IMR-90 (cell line): ENCODE measurements at regions not wholly inside any gene's neighbourhood (a gene's known extent, or its start where the extent isn't known, plus 50 kb on each side); places are given as distances from the start of the nearest gene placed in this dataset.

ENCODE experiments used
- ATAC-seq: fragments of 200-7000 bp; cut with Tn5 transposase; 2 replicates; pipeline ENCODE4 v1.9.1; 2020; ENCODE audit warnings: low read depth, mild to moderate bottlenecking, moderate library complexity
- BruUV-seq: library from RNA; stranded (reverse); fragments of 400-500 nt; replicated peaks from 2 replicates; lab custom pipeline; 2021; lab: Mats Ljungman, UMichigan
- CTCF ChIA-PET: fragments of 300-600 bp; formaldehyde crosslinking; extraction: SDS; loops from one replicate; lab custom pipeline; 2021; ENCODE audit warnings: antibody characterized with exemption; lab: Yijun Ruan, JAX
- POLR2A ChIA-PET: fragments of 300-600 bp; sonication (Branson Sonifier 250); formaldehyde crosslinking; loops from one replicate; lab custom pipeline; 2022; ENCODE audit warnings: antibody characterized with exemption; ENCODE audit not compliant: unreplicated experiment; lab: Charles Lee
- DNase-seq: peaks from one replicate; pipeline ENCODE4 v3.0.0; 2013
- H2AFZ ChIP-seq: replicated peaks from 2 replicates; pipeline ENCODE3; 2013; ENCODE audit warnings: low read length, mild to moderate bottlenecking; ENCODE audit not compliant: poor library complexity
- H2AK5ac ChIP-seq: 2 replicates; pipeline ENCODE4 v1.6.1; 2013; ENCODE audit warnings: low read depth, low read length, inconsistent platforms
- H2AK9ac ChIP-seq: replicated peaks from 2 replicates; pipeline ENCODE3; 2013; ENCODE audit warnings: mild to moderate bottlenecking, low read depth, low read length, moderate library complexity; ENCODE audit not compliant: poor library complexity
- H2BK120ac ChIP-seq: 2 replicates; pipeline ENCODE4 v1.6.1; 2013; ENCODE audit warnings: low read depth, low read length, inconsistent platforms
- H2BK15ac ChIP-seq: 3 replicates; pipeline ENCODE4 v1.6.1; 2013; ENCODE audit warnings: low read depth, low read length, inconsistent platforms
- H2BK20ac ChIP-seq: 2 replicates; pipeline ENCODE4 v1.6.1; 2013; ENCODE audit warnings: low read depth, mild to moderate bottlenecking, inconsistent platforms, low read length, moderate library complexity
- H2BK5ac ChIP-seq: 2 replicates; pipeline ENCODE4 v1.6.1; 2013; ENCODE audit warnings: mild to moderate bottlenecking, low read depth, low read length, inconsistent platforms; ENCODE audit not compliant: poor library complexity, severe bottlenecking
- H3K14ac ChIP-seq: replicated peaks from 2 replicates; pipeline ENCODE4 v1.6.1; 2013; ENCODE audit warnings: low read depth, low read length, inconsistent platforms
- H3K18ac ChIP-seq: 2 replicates; pipeline ENCODE4 v1.6.1; 2013; ENCODE audit warnings: low read depth, low read length, control low read depth
- H3K23ac ChIP-seq: 2 replicates; pipeline ENCODE4 v1.6.1; 2013; ENCODE audit warnings: low read depth, low read length, inconsistent platforms
- H3K27ac ChIP-seq: 2 replicates; pipeline ENCODE4 v1.5.1; 2013; ENCODE audit warnings: mild to moderate bottlenecking, control low read depth, low read length; ENCODE audit not compliant: insufficient read depth
- H3K27me3 ChIP-seq: 2 replicates; pipeline ENCODE4 v1.6.1; 2013; ENCODE audit warnings: low read length; ENCODE audit not compliant: control insufficient read depth, insufficient read depth
- H3K36me3 ChIP-seq: 2 replicates; pipeline ENCODE4 v1.6.1; 2013; ENCODE audit warnings: low read length, mixed read lengths; ENCODE audit not compliant: control insufficient read depth, insufficient read depth
- H3K4ac ChIP-seq: 2 replicates; pipeline ENCODE4 v1.6.1; 2013; ENCODE audit warnings: low read depth, low read length, inconsistent platforms
- H3K4me1 ChIP-seq: 2 replicates; pipeline ENCODE4 v1.6.1; 2013; ENCODE audit warnings: low read length, mixed read lengths; ENCODE audit not compliant: control insufficient read depth, insufficient read depth
- H3K4me2 ChIP-seq: 2 replicates; pipeline ENCODE4 v1.6.1; 2013; ENCODE audit warnings: low read depth, mild to moderate bottlenecking, control low read depth, low read length, moderate library complexity
- H3K4me3 ChIP-seq: 2 replicates; pipeline ENCODE4 v1.5.1; 2013; ENCODE audit warnings: low read depth, mild to moderate bottlenecking, control low read depth, low read length, moderate library complexity; ENCODE audit not compliant: insufficient read depth
- H3K56ac ChIP-seq: 2 replicates; pipeline ENCODE4 v1.6.1; 2013; ENCODE audit warnings: low read length, inconsistent platforms; ENCODE audit not compliant: insufficient read depth; ENCODE audit errors: extremely low read depth
- H3K79me1 ChIP-seq, 2 experiments: 2 replicates each; pipeline ENCODE4 v1.6.1; 2013; ENCODE audit warnings: low read length in 2 of 2, inconsistent platforms in 1 of 2, low read depth in 1 of 2
- H3K9ac ChIP-seq: 2 replicates; pipeline ENCODE4 v1.6.1; 2013; ENCODE audit warnings: low read depth, low read length, control low read depth
- H3K9me1 ChIP-seq: 2 replicates; pipeline ENCODE4 v1.6.1; 2013; ENCODE audit warnings: low read length, inconsistent platforms; ENCODE audit not compliant: insufficient read depth
- H3K9me3 ChIP-seq: 2 replicates; pipeline ENCODE4 v1.6.1; 2013; ENCODE audit warnings: low read length; ENCODE audit not compliant: control insufficient read depth, insufficient read depth
- H4K20me1 ChIP-seq: 2 replicates; pipeline ENCODE4 v1.6.1; 2013; ENCODE audit warnings: low read length, inconsistent platforms; ENCODE audit not compliant: insufficient read depth
- H4K5ac ChIP-seq: 2 replicates; pipeline ENCODE4 v1.6.1; 2013; ENCODE audit warnings: mild to moderate bottlenecking, low read depth, low read length, control low read depth
- H4K8ac ChIP-seq, 2 experiments: 2 replicates each; pipeline ENCODE4 v1.6.1; 2013; ENCODE audit warnings: low read depth in 2 of 2, low read length in 2 of 2, control low read depth in 1 of 2, inconsistent platforms in 1 of 2
- H4K91ac ChIP-seq: 2 replicates; pipeline ENCODE4 v1.6.1; 2013; ENCODE audit warnings: low read depth, low read length, inconsistent platforms; ENCODE audit not compliant: insufficient read depth
- BHLHE40 ChIP-seq: fragments of 150-350 bp; IDR thresholded peaks from 2 replicates; pipeline ENCODE4 v1.6.1; 2016; ENCODE audit warnings: mild to moderate bottlenecking, low read depth, low read length
- CEBPB ChIP-seq: IDR thresholded peaks from 2 replicates; pipeline ENCODE4 v1.6.1; 2012; ENCODE audit warnings: low read depth, low read length, improper control_type of control experiment
- CHD1 ChIP-seq: IDR thresholded peaks from 2 replicates; pipeline ENCODE4 v1.6.1; 2012; ENCODE audit warnings: low read depth, low read length, improper control_type of control experiment
- CTCF ChIP-seq: conservative IDR thresholded peaks from 2 replicates; pipeline ENCODE4 v1.5.1; 2012; ENCODE audit warnings: mild to moderate bottlenecking, low read depth, low read length, improper control_type of control experiment
- ELK1 ChIP-seq: fragments of 150-350 bp; IDR thresholded peaks from 2 replicates; pipeline ENCODE4 v1.6.1; 2016; ENCODE audit warnings: low read depth, mild to moderate bottlenecking, low read length, moderate library complexity, borderline replicate concordance
- FOS ChIP-seq: fragments of 150-350 bp; IDR thresholded peaks from 2 replicates; pipeline ENCODE4 v1.6.1; 2016; ENCODE audit warnings: low read depth, low read length
- MAFK ChIP-seq: IDR thresholded peaks from 2 replicates; pipeline ENCODE4 v1.6.1; 2012; ENCODE audit warnings: low read depth, low read length, improper control_type of control experiment
- MAZ ChIP-seq: IDR thresholded peaks from 2 replicates; pipeline ENCODE4 v1.6.1; 2012; ENCODE audit warnings: low read depth, mild to moderate bottlenecking, low read length, improper control_type of control experiment, moderate library complexity, borderline replicate concordance
- MXI1 ChIP-seq: IDR thresholded peaks from 2 replicates; pipeline ENCODE4 v1.6.1; 2012; ENCODE audit warnings: low read depth, mild to moderate bottlenecking, low read length, moderate library complexity, borderline replicate concordance
- NFE2L2 ChIP-seq: fragments of 150-350 bp; IDR thresholded peaks from 2 replicates; pipeline ENCODE4 v1.6.1; 2016; ENCODE audit warnings: low read depth, mild to moderate bottlenecking, low read length
- POLR2A ChIP-seq: IDR thresholded peaks from 2 replicates; pipeline ENCODE4 v1.6.1; 2012; ENCODE audit warnings: mild to moderate bottlenecking, low read depth, low read length
- RAD21 ChIP-seq: IDR thresholded peaks from 2 replicates; pipeline ENCODE4 v1.6.1; 2012; ENCODE audit warnings: low read length, improper control_type of control experiment
- RCOR1 ChIP-seq: IDR thresholded peaks from 2 replicates; pipeline ENCODE4 v1.6.1; 2012; ENCODE audit warnings: mild to moderate bottlenecking, low read length, improper control_type of control experiment; ENCODE audit not compliant: insufficient replicate concordance
- RFX5 ChIP-seq: IDR thresholded peaks from 2 replicates; pipeline ENCODE4 v1.8.0; 2012; ENCODE audit warnings: low read depth, mild to moderate bottlenecking, low read length, moderate library complexity
- SMC3 ChIP-seq: fragments of 150-350 bp; IDR thresholded peaks from 2 replicates; pipeline ENCODE4 v1.6.1; 2016; ENCODE audit warnings: low read depth, mild to moderate bottlenecking, antibody characterized with exemption, low read length, moderate library complexity
- USF2 ChIP-seq: fragments of 150-350 bp; IDR thresholded peaks from 2 replicates; pipeline ENCODE4 v1.6.1; 2017; ENCODE audit warnings: mild to moderate bottlenecking, antibody characterized with exemption, low read length, low read depth
- WGBS, 2 experiments: methylation state at CpG; one replicate each; pipeline versions ENCODE4 v1.1.5 to v1.1.7; 2013; ENCODE audit warnings: missing lambda C conversion rate in 2 of 2; ENCODE audit not compliant: insufficient read length in 1 of 2; ENCODE audit errors: extremely low coverage in 2 of 2; 5-methylcytosine and 5-hydroxymethylcytosine counted together
- dilution Hi-C: fragments of 300-500 bp; cut with HindIII; formaldehyde crosslinking; loops from one replicate; pipeline ENCODE4 v1.14.3; 2018; ENCODE audit warnings: low sequenced_read_pairs; ENCODE audit not compliant: unreplicated experiment
- in situ Hi-C: fragments of 300-500 bp; cut with MboI; formaldehyde crosslinking; loops from 3 replicates; pipeline ENCODE4 v1.14.3; 2019; ENCODE audit warnings: low sequenced_read_pairs, inconsistent platforms, mixed read lengths
- intact Hi-C: fragments of 100-400 bp; cut with micrococcal nuclease; formaldehyde crosslinking; loops from 2 replicates; pipeline ENCODE4 v1.10.0; 2022

- ChIA-PET POLR2A (no interaction called here), CTCF (no interaction called here)
- no peak overlapping the region for H2AFZ ChIP-seq
- DNase-seq (no peak), ATAC-seq (no peak)
- no peak overlapping the region for H2BK120ac ChIP-seq
- H3K9ac ChIP-seq, result no peak overlapping the region
- H4K91ac ChIP-seq, result no peak overlapping the region
- H3K79me1 ChIP-seq, result no peaks in the 10 kb centered on the region
- no peak overlapping the region for H3K27ac ChIP-seq
- peaks cover 5% of the 10 kb centered on the region; the same call in 1 of the 2 replicates for H3K9me3 ChIP-seq
- no peak overlapping the region for H3K14ac ChIP-seq
- H2AK5ac ChIP-seq, result no peak overlapping the region
- in situ Hi-C loops (no loop called here), intact Hi-C loops (no loop called here), dilution Hi-C loops (no loop called here)
- no peaks in the 10 kb centered on the region for H3K9me1 ChIP-seq
- H3K4me1 ChIP-seq, result no peaks in the 10 kb centered on the region
- no TSS peak for BruUV-seq
- no peak overlapping the region for H3K18ac ChIP-seq
- H3K56ac ChIP-seq, result no peak overlapping the region
- no peak overlapping the region for H4K5ac ChIP-seq
- no peaks in the 10 kb centered on the region for H3K36me3 ChIP-seq
- H2AK9ac ChIP-seq, result no peak overlapping the region
- H3K4me3 ChIP-seq, result no peak overlapping the region
- H2BK5ac ChIP-seq, result no peak overlapping the region
- no CpG with 5 or more reads among the region's 1 CpG for WGBS, 2 experiments
- no peak for TF ChIP-seq SMC3
- TF ChIP-seq MAZ, result no peak
- no peak for TF ChIP-seq MAFK
- TF ChIP-seq FOS, result no peak
- TF ChIP-seq POLR2A, result no peak
- no peak for TF ChIP-seq CHD1
- TF ChIP-seq RFX5, result no peak
- TF ChIP-seq USF2, result no peak
- no peak for TF ChIP-seq BHLHE40
- no peak for TF ChIP-seq NFE2L2
- no peak for TF ChIP-seq CTCF
- no peak for TF ChIP-seq ELK1
- TF ChIP-seq CEBPB, result no peak
- TF ChIP-seq RAD21, result no peak
- no peak for TF ChIP-seq MXI1
- no peak for TF ChIP-seq RCOR1
- no peak overlapping the region for H3K23ac ChIP-seq
- H3K27me3 ChIP-seq, result no peaks in the 10 kb centered on the region
- H2BK20ac ChIP-seq, result no peak overlapping the region
- no peak overlapping the region for H4K8ac ChIP-seq
- no peak overlapping the region for H3K4ac ChIP-seq
- H3K4me2 ChIP-seq, result no peak overlapping the region
- H2BK15ac ChIP-seq, result no peak overlapping the region
- H4K20me1 ChIP-seq, result no peaks in the 10 kb centered on the region
Observed at GRCh38 chr4:160009656-160010493, 907.0 kb downstream of the RAPGEF2 start.
